ENCODE measurements at regions not wholly inside any gene's neighbourhood (a gene's known extent, or its start where the extent isn't known, plus 50 kb on each side); places are given as distances from the start of the nearest gene placed in this dataset.

DNA sequence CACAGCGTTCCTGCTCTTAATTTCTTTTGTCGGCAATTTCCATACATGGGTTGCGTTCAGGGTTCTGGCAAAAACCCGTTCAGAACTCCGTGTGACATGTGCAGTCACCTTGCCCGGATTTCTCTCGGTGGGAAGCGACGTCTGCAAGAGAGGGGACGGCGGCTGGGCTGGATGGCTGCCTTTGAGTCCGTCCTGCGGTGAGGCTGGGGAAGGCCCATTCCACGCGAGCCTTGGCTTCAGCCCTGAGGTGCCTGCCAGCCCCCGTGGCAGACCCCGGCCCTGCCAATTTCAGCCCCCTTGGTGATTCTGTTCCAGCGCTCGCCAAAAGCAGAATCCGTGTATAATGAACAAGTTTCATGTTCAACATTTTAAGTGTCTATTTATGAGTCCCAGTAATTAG lies 72.6 kb upstream of the TSHZ3 start:
- no peaks in the 10 kb centered on the region for H3K27me3 ChIP-seq (replicated peaks; ENCODE audit: control insufficient read depth, insufficient read depth, low read length)
- no peak for DNase-seq (ENCODE audit: extremely low read depth, insufficient read length)
- H3K36me3 ChIP-seq (ENCODE audit: control insufficient read depth, insufficient read depth, low read length): no peaks in the 10 kb centered on the region
- H3K4me3 ChIP-seq (replicated peaks; ENCODE audit: low read depth, low read length): no peak overlapping the region
- TF ChIP-seq, protein P1, sequence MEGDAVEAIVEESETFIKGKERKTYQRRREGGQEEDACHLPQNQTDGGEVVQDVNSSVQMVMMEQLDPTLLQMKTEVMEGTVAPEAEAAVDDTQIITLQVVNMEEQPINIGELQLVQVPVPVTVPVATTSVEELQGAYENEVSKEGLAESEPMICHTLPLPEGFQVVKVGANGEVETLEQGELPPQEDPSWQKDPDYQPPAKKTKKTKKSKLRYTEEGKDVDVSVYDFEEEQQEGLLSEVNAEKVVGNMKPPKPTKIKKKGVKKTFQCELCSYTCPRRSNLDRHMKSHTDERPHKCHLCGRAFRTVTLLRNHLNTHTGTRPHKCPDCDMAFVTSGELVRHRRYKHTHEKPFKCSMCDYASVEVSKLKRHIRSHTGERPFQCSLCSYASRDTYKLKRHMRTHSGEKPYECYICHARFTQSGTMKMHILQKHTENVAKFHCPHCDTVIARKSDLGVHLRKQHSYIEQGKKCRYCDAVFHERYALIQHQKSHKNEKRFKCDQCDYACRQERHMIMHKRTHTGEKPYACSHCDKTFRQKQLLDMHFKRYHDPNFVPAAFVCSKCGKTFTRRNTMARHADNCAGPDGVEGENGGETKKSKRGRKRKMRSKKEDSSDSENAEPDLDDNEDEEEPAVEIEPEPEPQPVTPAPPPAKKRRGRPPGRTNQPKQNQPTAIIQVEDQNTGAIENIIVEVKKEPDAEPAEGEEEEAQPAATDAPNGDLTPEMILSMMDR (IDR thresholded peaks at IDR 0.05; ENCODE audit: insufficient read depth, low read length, poor library complexity, severe bottlenecking): no peak

DNA sequence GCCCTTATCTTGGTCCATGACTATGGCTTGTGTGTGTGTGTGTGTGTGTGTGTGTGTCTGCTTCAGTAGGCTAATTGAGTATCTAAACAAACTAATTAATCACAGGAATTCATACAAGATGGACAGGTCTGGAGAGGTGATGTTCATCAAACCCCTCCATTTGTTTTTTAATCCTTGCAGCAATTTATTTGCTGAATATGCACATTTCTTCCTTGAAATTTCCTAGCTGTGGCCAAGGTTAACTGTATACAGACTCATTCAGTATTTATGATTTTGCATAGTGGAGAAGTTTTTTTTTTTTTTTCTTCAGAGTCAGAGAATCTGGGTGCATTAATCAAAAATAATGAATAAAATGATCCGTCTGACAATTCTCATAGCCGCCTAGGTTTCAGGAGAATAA lies 74.7 kb upstream of the TSHZ3 start:
- Histone ChIP-seq H3K4me3 (replicated peaks; ENCODE audit: low read depth, low read length) (no peak overlapping the region), H3K27me3 (replicated peaks; ENCODE audit: control insufficient read depth, insufficient read depth, low read length) (no peaks in the 10 kb centered on the region), H3K36me3 (ENCODE audit: control insufficient read depth, insufficient read depth, low read length) (no peaks in the 10 kb centered on the region)
- no peak for DNase-seq (ENCODE audit: extremely low read depth, insufficient read length)
- TF ChIP-seq, protein P1 (IDR thresholded peaks at IDR 0.05; ENCODE audit: insufficient read depth, low read length, poor library complexity, severe bottlenecking): no peak

DNA sequence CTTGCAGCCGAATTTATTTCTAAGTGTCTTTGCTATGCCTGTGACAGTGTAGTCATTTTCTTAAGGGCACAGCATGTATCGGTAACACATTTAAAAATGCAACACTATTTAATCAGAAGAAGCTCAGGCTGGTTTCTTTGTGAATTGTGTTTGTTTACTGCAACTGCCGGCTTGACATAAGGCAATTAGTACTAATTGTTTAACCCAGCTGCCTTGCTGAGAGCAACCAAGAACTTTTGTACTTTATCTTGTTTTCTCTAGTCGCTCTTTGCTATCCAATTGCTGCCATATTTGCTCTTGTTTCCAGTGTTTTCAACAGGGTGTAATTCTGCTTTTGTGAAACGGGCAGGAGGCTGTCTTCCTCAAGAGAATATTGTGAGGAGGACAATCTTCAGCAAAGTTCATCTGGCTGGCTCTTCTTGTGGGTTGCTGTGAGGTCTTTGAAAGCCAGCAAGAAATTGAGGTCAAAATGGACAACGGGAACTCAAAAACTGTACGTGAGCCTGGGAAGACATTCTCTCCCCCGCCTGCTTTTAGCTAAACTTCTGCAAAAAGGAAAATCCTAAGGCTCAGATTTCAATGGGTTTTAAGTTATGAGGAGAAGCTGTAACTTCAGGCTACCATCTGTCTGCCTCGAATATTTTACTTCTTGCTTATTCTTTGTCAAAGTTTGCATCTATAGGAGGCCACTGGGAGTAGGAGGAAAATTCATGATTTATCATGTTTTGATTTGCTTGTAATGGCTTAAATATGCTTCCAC lies 75.8 kb upstream of the TSHZ3 start:
- no peaks in the 10 kb centered on the region for H3K36me3 ChIP-seq (ENCODE audit: control insufficient read depth, insufficient read depth, low read length)
- H3K4me3 ChIP-seq (replicated peaks; ENCODE audit: low read depth, low read length): no peak overlapping the region
- DNase-seq (ENCODE audit: extremely low read depth, insufficient read length): no peak
- no peaks in the 10 kb centered on the region for H3K27me3 ChIP-seq (replicated peaks; ENCODE audit: control insufficient read depth, insufficient read depth, low read length)
- TF ChIP-seq, protein P1 (IDR thresholded peaks at IDR 0.05; ENCODE audit: insufficient read depth, low read length, poor library complexity, severe bottlenecking): no peak

DNA sequence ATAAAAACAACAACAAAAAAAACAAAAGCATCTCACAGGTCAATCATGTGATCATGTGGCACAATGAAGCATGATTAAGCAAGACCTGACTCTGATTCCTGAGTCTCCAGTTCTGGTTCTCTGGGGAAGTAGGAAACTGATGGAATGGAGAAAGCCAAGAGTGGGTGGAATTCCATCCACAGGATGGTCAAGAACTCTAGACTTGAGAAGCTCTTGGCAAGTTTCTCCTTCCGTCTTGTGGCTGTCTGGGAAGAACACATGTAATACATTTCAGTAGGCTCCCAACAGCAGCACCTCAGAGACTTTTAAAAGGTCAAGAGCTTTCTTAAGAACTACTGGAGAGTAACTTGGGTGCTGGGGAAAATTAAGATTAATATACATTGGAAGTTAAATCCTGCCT lies 78.6 kb upstream of the TSHZ3 start:
- no peaks in the 10 kb centered on the region for H3K27me3 ChIP-seq (replicated peaks; ENCODE audit: control insufficient read depth, insufficient read depth, low read length)
- TF ChIP-seq, protein P1 (IDR thresholded peaks at IDR 0.05; ENCODE audit: insufficient read depth, low read length, poor library complexity, severe bottlenecking): no peak
- H3K4me3 ChIP-seq (replicated peaks; ENCODE audit: low read depth, low read length): no peak overlapping the region
- H3K36me3 ChIP-seq (ENCODE audit: control insufficient read depth, insufficient read depth, low read length): no peaks in the 10 kb centered on the region
- DNase-seq (ENCODE audit: extremely low read depth, insufficient read length): no peak

DNA sequence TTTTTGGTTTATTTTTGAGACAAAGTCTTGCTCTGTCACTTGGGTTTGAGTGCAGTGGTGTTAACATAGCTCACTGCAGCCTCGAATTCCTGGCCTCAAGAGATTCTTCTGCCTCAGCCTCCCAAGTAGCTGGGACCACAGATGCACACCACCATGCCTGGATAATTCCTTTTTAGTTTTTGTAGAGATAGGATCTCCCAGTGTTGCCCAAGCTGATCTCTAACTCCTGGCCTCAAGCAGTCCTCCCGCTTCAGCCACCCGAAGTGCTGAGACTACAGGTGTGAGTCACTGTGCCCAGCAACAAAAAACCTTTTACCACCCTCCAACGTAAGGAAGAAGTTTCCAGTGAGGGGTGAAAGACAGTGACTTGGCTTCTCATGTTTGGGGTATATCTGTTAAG lies 81.1 kb upstream of the TSHZ3 start:
- DNase-seq (ENCODE audit: extremely low read depth, insufficient read length): no peak
- TF ChIP-seq, protein P1 (IDR thresholded peaks at IDR 0.05; ENCODE audit: insufficient read depth, low read length, poor library complexity, severe bottlenecking): no peak
- Histone ChIP-seq H3K27me3 (replicated peaks; ENCODE audit: control insufficient read depth, insufficient read depth, low read length) (no peaks in the 10 kb centered on the region), H3K4me3 (replicated peaks; ENCODE audit: low read depth, low read length) (no peak overlapping the region), H3K36me3 (ENCODE audit: control insufficient read depth, insufficient read depth, low read length) (no peaks in the 10 kb centered on the region)
